ENCODE measurements at regions not wholly inside any gene's neighbourhood (a gene's known extent, or its start where the extent isn't known, plus 50 kb on each side); places are given as distances from the start of the nearest gene placed in this dataset.

GRCh38 chr20:24895431-24895830 lies 53.6 kb upstream of the CST7 start:
- TF ChIP-seq CTCF (IDR thresholded peaks at IDR 0.05; ENCODE audit: partially characterized antibody, unreplicated experiment): no peak
- Mint-ChIP-seq H3K36me3 (ENCODE audit: unreplicated experiment) (peaks cover 25% of the 10 kb centered on the region), H3K9me3 (ENCODE audit: unreplicated experiment) (peaks cover 16% of the 10 kb centered on the region)

GRCh38 chr20:24895898-24896658 lies 53.0 kb upstream of the CST7 start:
- Mint-ChIP-seq H3K27ac (ENCODE audit: unreplicated experiment) (no peak overlapping the region), H3K27me3 (ENCODE audit: unreplicated experiment) (peaks cover 2% of the 10 kb centered on the region), H3K4me3 (ENCODE audit: unreplicated experiment) (no peak overlapping the region), H3K36me3 (ENCODE audit: unreplicated experiment) (peaks cover 25% of the 10 kb centered on the region), H3K4me1 (ENCODE audit: low read depth, unreplicated experiment) (no peaks in the 10 kb centered on the region), H3K9me3 (ENCODE audit: unreplicated experiment) (peaks cover 15% of the 10 kb centered on the region)
- DNase-seq: no peak
- no peak for TF ChIP-seq CTCF (IDR thresholded peaks at IDR 0.05; ENCODE audit: partially characterized antibody, unreplicated experiment)

More at GRCh38 chr20:24895431-24895830, 53.6 kb upstream of the CST7 start:
- no peak overlapping the region for H3K27ac Mint-ChIP-seq (ENCODE audit: unreplicated experiment)
- H3K4me3 Mint-ChIP-seq (ENCODE audit: unreplicated experiment): no peak overlapping the region
- H3K4me1 Mint-ChIP-seq (ENCODE audit: low read depth, unreplicated experiment): no peaks in the 10 kb centered on the region
- H3K27me3 Mint-ChIP-seq (ENCODE audit: unreplicated experiment): peaks cover 2% of the 10 kb centered on the region
- no peak for DNase-seq

GRCh38 chr20:24896984-24897383 lies 52.1 kb upstream of the CST7 start:
- Mint-ChIP-seq H3K27me3 (ENCODE audit: unreplicated experiment) (peaks cover 2% of the 10 kb centered on the region), H3K4me1 (ENCODE audit: low read depth, unreplicated experiment) (no peaks in the 10 kb centered on the region), H3K4me3 (ENCODE audit: unreplicated experiment) (no peak overlapping the region), H3K36me3 (ENCODE audit: unreplicated experiment) (peaks cover 19% of the 10 kb centered on the region), H3K9me3 (ENCODE audit: unreplicated experiment) (peaks cover 14% of the 10 kb centered on the region), H3K27ac (ENCODE audit: unreplicated experiment) (no peak overlapping the region)
- TF ChIP-seq CTCF (IDR thresholded peaks at IDR 0.05; ENCODE audit: partially characterized antibody, unreplicated experiment): no peak
- no peak for DNase-seq

- H3K4me3 Mint-ChIP-seq (ENCODE audit: unreplicated experiment): no peak overlapping the region
- H3K36me3 Mint-ChIP-seq (ENCODE audit: unreplicated experiment): peaks cover 19% of the 10 kb centered on the region
- H3K4me1 Mint-ChIP-seq (ENCODE audit: low read depth, unreplicated experiment): no peaks in the 10 kb centered on the region
- H3K27me3 Mint-ChIP-seq (ENCODE audit: unreplicated experiment): peaks cover 2% of the 10 kb centered on the region
- H3K9me3 Mint-ChIP-seq (ENCODE audit: unreplicated experiment): peaks cover 14% of the 10 kb centered on the region
- no peak for DNase-seq
- H3K27ac Mint-ChIP-seq (ENCODE audit: unreplicated experiment): no peak overlapping the region
- no peak for TF ChIP-seq CTCF (IDR thresholded peaks at IDR 0.05; ENCODE audit: partially characterized antibody, unreplicated experiment)
Measured at GRCh38 chr20:24897974-24898373, 51.1 kb upstream of the CST7 start.

- H3K4me1 Mint-ChIP-seq (ENCODE audit: low read depth, unreplicated experiment): no peaks in the 10 kb centered on the region
- peaks cover 14% of the 10 kb centered on the region for H3K9me3 Mint-ChIP-seq (ENCODE audit: unreplicated experiment)
- no peak for DNase-seq
- H3K4me3 Mint-ChIP-seq (ENCODE audit: unreplicated experiment): no peak overlapping the region
- no peaks in the 10 kb centered on the region for H3K27me3 Mint-ChIP-seq (ENCODE audit: unreplicated experiment)
- TF ChIP-seq CTCF (IDR thresholded peaks at IDR 0.05; ENCODE audit: partially characterized antibody, unreplicated experiment): no peak
- no peak overlapping the region for H3K27ac Mint-ChIP-seq (ENCODE audit: unreplicated experiment)
- H3K36me3 Mint-ChIP-seq (ENCODE audit: unreplicated experiment): peaks cover 19% of the 10 kb centered on the region
Measured at GRCh38 chr20:24899153-24899552, 49.9 kb upstream of the CST7 start.

Measured in glutamatergic neuron (in vitro differentiated cells).